ENCODE measurements at regions not wholly inside any gene's neighbourhood (a gene's known extent, or its start where the extent isn't known, plus 50 kb on each side); places are given as distances from the start of the nearest gene placed in this dataset.
"Not testable (repeated sequence)": the region's sequence is repeated elsewhere in the genome, so short reads cannot be mapped to it uniquely, and the experiment has no call there.

GRCh38 chr1:121448851-121449250 is 264.1 kb downstream of the SRGAP2C start:
- Histone ChIP-seq H3K27ac (no peak overlapping the region), H3K9me3 (no peaks in the 10 kb centered on the region), H3K4me1 (no peaks in the 10 kb centered on the region), H3K4me3 (no peak overlapping the region), H3K27me3 (no peaks in the 10 kb centered on the region), H3K36me3 (no peaks in the 10 kb centered on the region)
- DNase-seq: no peak
- TF ChIP-seq CTCF (IDR thresholded peaks at IDR 0.05) (no peak), POLR2A (IDR thresholded peaks at IDR 0.05) (no peak)
- intact Hi-C loops (cut with DNase I; ENCODE audit: low total_unique reads): no loop called here

GRCh38 chr1:121452484-121452883 is 267.7 kb downstream of the SRGAP2C start:
- DNase-seq: no peak
- no peak for TF ChIP-seq POLR2A (IDR thresholded peaks at IDR 0.05)
- TF ChIP-seq CTCF (IDR thresholded peaks at IDR 0.05): no peak
- intact Hi-C loops (cut with DNase I; ENCODE audit: low total_unique reads): no loop called here
- no peaks in the 10 kb centered on the region for H3K36me3 ChIP-seq
- no peak overlapping the region for H3K27ac ChIP-seq
- H3K4me1 ChIP-seq: no peaks in the 10 kb centered on the region
- H3K9me3 ChIP-seq: no peaks in the 10 kb centered on the region
- H3K4me3 ChIP-seq: no peak overlapping the region
- no peaks in the 10 kb centered on the region for H3K27me3 ChIP-seq

- TF ChIP-seq CTCF (IDR thresholded peaks at IDR 0.05) (no peak), POLR2A (IDR thresholded peaks at IDR 0.05) (no peak)
- Histone ChIP-seq H3K27me3 (no peaks in the 10 kb centered on the region), H3K36me3 (peaks cover 0 to 3% of the 10 kb centered on the region in 2 donors), H3K4me1 (no peaks in the 10 kb centered on the region), H3K4me3 (no peak overlapping the region), H3K27ac (no peak overlapping the region), H3K9me3 (no peaks in the 10 kb centered on the region)
- intact Hi-C loops (cut with DNase I; ENCODE audit: low total_unique reads): no loop called here
- no peak for DNase-seq
Measured at GRCh38 chr1:121458291-121459048, 273.7 kb downstream of the SRGAP2C start.

GRCh38 chr1:121459235-121459634 is 274.5 kb downstream of the SRGAP2C start:
- TF ChIP-seq POLR2A (IDR thresholded peaks at IDR 0.05) (no peak), CTCF (IDR thresholded peaks at IDR 0.05) (no peak)
- intact Hi-C loops (cut with DNase I; ENCODE audit: low total_unique reads): no loop called here
- Histone ChIP-seq H3K4me1 (no peaks in the 10 kb centered on the region), H3K9me3 (no peaks in the 10 kb centered on the region), H3K36me3 (peaks cover 0 to 3% of the 10 kb centered on the region in 2 donors), H3K27me3 (no peaks in the 10 kb centered on the region), H3K4me3 (no peak overlapping the region), H3K27ac (no peak overlapping the region)
- no peak for DNase-seq

- H3K27me3 ChIP-seq; intact Hi-C loops (cut with DNase I; ENCODE audit: low total_unique reads); H3K4me1 ChIP-seq; H3K4me3 ChIP-seq; DNase-seq; H3K36me3 ChIP-seq; H3K27ac ChIP-seq; H3K9me3 ChIP-seq: not testable (repeated sequence)
Measured at GRCh38 chr1:121469395-121469794, 284.6 kb downstream of the SRGAP2C start.

GRCh38 chr1:121470401-121470800 is 285.6 kb downstream of the SRGAP2C start:
- intact Hi-C loops (cut with DNase I; ENCODE audit: low total_unique reads); H3K9me3 ChIP-seq; H3K27ac ChIP-seq; H3K4me3 ChIP-seq; H3K36me3 ChIP-seq; H3K4me1 ChIP-seq; DNase-seq; H3K27me3 ChIP-seq: not testable (repeated sequence)

Measured in uterus (tissue), 3 donors.